ENCODE measurements at regions not wholly inside any gene's neighbourhood (a gene's known extent, or its start where the extent isn't known, plus 50 kb on each side); places are given as distances from the start of the nearest gene placed in this dataset.

DNA sequence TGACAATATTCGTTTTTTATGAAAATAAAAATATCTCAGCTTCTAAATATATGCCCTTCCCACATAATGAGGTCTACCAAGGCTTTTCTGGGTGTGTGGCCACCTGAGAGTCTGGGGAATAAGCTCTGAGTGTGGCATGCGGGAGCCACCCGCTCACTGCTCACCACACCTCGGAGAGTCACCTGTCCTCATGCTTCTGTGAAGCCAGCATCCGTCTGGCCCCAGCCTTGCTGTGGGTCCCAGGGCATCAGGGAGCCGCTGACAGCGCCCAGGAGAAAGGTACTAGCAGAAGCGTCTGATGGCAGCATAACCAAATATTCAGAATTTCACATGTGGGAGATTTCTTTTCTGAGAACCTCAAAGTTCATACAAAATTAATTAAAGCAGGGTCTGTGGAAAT is 133.2 kb upstream of the IRX4 start:
- no peaks in the 10 kb centered on the region for H3K36me3 ChIP-seq (ENCODE audit: insufficient read depth, low read length)
- H4K20me1 ChIP-seq (ENCODE audit: insufficient read depth, low read length): no peaks in the 10 kb centered on the region; the same call in 1 of the 2 replicates
- no peaks in the 10 kb centered on the region for H3K79me2 ChIP-seq (ENCODE audit: insufficient read depth, low read length)

DNA sequence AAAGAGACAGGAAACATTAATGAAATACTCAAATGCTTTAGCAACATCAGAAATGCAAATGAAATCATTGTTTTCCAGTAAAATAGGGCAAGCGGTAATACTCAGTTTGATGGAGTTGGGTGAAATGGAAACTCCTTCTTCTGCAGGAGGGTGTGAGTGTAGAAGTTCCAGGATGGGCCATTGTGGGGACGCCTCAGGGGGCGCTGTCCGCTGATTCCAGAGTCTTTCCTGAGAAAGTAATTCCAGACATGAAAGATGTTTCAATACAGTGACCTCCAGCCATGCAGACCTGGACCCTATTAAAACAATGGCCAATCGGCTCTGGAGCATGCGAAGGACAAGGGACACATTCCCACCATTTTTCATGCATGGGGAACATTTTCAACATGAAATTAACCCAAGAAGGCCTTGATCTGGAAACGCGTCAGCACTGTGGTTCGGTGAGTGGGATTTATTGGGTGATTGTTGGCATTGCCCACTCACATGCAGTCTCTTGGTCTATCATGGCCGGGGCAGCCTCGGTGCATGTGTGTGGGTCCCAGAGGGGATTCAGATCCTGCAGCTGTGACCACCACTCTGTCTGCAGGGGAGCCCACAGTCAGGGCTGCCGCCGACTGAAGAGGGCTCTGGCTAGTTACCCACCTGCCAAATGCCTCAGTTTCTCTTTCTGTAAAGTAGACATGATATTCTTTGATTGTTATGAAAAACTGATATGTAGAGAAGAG is 132.6 kb upstream of the IRX4 start:
- no peak overlapping the region for H3K4me3 ChIP-seq (ENCODE audit: low read depth in 1 of 2, low read length in 2 of 2)
- H3K9me3 ChIP-seq (ENCODE audit: insufficient read depth, low read length, severe bottlenecking): no peaks in the 10 kb centered on the region
- ATAC-seq (ENCODE audit: insufficient read depth, low read depth) (no peak), DNase-seq (no peak)
- peaks cover 5% of the 10 kb centered on the region; the same call in 1 of the 2 replicates for H3K4me1 ChIP-seq (ENCODE audit: insufficient read depth, low read length)
- H3K27ac ChIP-seq (ENCODE audit: low read length): no peak overlapping the region
- H3K9ac ChIP-seq (ENCODE audit: low read depth, low read length): no peak overlapping the region
- no peaks in the 10 kb centered on the region for H3K36me3 ChIP-seq (ENCODE audit: insufficient read depth, low read length)
- no peaks in the 10 kb centered on the region for H3K79me2 ChIP-seq (ENCODE audit: insufficient read depth, low read length)
- TF ChIP-seq EZH2 (IDR thresholded peaks at IDR 0.05; ENCODE audit: borderline replicate concordance, low read depth, low read length, severe bottlenecking): no peak
- TF ChIP-seq, protein P1, sequence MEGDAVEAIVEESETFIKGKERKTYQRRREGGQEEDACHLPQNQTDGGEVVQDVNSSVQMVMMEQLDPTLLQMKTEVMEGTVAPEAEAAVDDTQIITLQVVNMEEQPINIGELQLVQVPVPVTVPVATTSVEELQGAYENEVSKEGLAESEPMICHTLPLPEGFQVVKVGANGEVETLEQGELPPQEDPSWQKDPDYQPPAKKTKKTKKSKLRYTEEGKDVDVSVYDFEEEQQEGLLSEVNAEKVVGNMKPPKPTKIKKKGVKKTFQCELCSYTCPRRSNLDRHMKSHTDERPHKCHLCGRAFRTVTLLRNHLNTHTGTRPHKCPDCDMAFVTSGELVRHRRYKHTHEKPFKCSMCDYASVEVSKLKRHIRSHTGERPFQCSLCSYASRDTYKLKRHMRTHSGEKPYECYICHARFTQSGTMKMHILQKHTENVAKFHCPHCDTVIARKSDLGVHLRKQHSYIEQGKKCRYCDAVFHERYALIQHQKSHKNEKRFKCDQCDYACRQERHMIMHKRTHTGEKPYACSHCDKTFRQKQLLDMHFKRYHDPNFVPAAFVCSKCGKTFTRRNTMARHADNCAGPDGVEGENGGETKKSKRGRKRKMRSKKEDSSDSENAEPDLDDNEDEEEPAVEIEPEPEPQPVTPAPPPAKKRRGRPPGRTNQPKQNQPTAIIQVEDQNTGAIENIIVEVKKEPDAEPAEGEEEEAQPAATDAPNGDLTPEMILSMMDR (IDR thresholded peaks at IDR 0.05; ENCODE audit: borderline replicate concordance, extremely low read depth, low read length, poor library complexity, severe bottlenecking): peak; percentile 19
- no peak overlapping the region for H2AFZ ChIP-seq (ENCODE audit: low read depth, low read length)
- H3K4me2 ChIP-seq (ENCODE audit: insufficient read depth, low read length): no peak overlapping the region
- H4K20me1 ChIP-seq (ENCODE audit: insufficient read depth, low read length): no peaks in the 10 kb centered on the region; the same call in 1 of the 2 replicates
- H3K27me3 ChIP-seq (ENCODE audit: insufficient read depth, low read length, poor library complexity): no peaks in the 10 kb centered on the region

More for the DNA sequence above, 133.2 kb upstream of the IRX4 start:
- Histone ChIP-seq H3K4me2 (ENCODE audit: insufficient read depth, low read length) (no peak overlapping the region), H3K4me1 (ENCODE audit: insufficient read depth, low read length) (no peaks in the 10 kb centered on the region), H3K27ac (ENCODE audit: low read length) (no peak overlapping the region), H3K27me3 (ENCODE audit: insufficient read depth, low read length, poor library complexity) (no peaks in the 10 kb centered on the region), H3K9me3 (ENCODE audit: insufficient read depth, low read length, severe bottlenecking) (no peaks in the 10 kb centered on the region), H2AFZ (ENCODE audit: low read depth, low read length) (no peak overlapping the region), H3K4me3 (ENCODE audit: low read depth in 1 of 2, low read length in 2 of 2) (no peak overlapping the region), H3K9ac (ENCODE audit: low read depth, low read length) (no peak overlapping the region)
- TF ChIP-seq, protein P1 (IDR thresholded peaks at IDR 0.05; ENCODE audit: borderline replicate concordance, extremely low read depth, low read length, poor library complexity, severe bottlenecking): no peak
- no peak for TF ChIP-seq EZH2 (IDR thresholded peaks at IDR 0.05; ENCODE audit: borderline replicate concordance, low read depth, low read length, severe bottlenecking)
- no peak for ATAC-seq (ENCODE audit: insufficient read depth, low read depth)
- DNase-seq: no peak

DNA sequence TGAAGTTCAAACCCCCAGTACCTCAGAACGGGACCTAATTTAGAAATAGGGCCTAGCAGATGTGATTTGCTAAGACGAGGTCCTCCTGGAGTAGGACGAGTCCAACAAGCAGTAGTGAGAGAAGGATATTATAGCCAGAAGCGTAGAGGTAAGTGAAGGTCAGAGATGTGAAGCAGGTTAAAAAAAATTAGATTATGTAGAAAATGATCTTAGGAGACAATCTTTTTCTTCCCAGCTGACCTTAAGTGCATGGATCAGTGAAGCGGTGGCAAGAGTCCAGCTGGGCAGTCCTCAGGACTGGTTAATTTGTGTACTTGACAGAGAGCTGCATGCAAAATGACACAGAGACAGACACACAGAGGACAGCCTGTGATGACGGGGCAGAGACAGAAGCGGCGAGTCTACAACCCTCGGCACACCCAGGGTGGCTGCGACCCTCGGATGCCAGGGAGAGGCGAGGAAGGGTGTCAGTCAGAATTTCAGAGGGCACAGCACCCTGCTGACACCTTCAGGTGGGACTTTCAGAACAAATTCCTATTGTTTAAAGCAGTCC is 131.4 kb upstream of the IRX4 start:
- H3K4me2 ChIP-seq (ENCODE audit: insufficient read depth, low read length): no peak overlapping the region
- H3K9ac ChIP-seq (ENCODE audit: low read depth, low read length): no peak overlapping the region
- no peak overlapping the region for H3K4me3 ChIP-seq (ENCODE audit: low read depth in 1 of 2, low read length in 2 of 2)
- H3K79me2 ChIP-seq (ENCODE audit: insufficient read depth, low read length): no peaks in the 10 kb centered on the region
- no peaks in the 10 kb centered on the region for H3K36me3 ChIP-seq (ENCODE audit: insufficient read depth, low read length)
- ATAC-seq (ENCODE audit: insufficient read depth, low read depth): no peak
- peaks cover 17% of the 10 kb centered on the region for H3K4me1 ChIP-seq (ENCODE audit: insufficient read depth, low read length)
- H3K9me3 ChIP-seq (ENCODE audit: insufficient read depth, low read length, severe bottlenecking): no peaks in the 10 kb centered on the region
- no peak overlapping the region for H3K27ac ChIP-seq (ENCODE audit: low read length)
- DNase-seq: no peak
- H3K27me3 ChIP-seq (ENCODE audit: insufficient read depth, low read length, poor library complexity): no peaks in the 10 kb centered on the region
- H4K20me1 ChIP-seq (ENCODE audit: insufficient read depth, low read length): no peaks in the 10 kb centered on the region; the same call in 1 of the 2 replicates
- TF ChIP-seq EZH2 (IDR thresholded peaks at IDR 0.05; ENCODE audit: borderline replicate concordance, low read depth, low read length, severe bottlenecking): no peak
- TF ChIP-seq, protein P1 (IDR thresholded peaks at IDR 0.05; ENCODE audit: borderline replicate concordance, extremely low read depth, low read length, poor library complexity, severe bottlenecking): no peak
- H2AFZ ChIP-seq (ENCODE audit: low read depth, low read length): no peak overlapping the region

Data from DND-41 (cell line).